Liver (tissue), 8 donors: ENCODE measurements at regions not wholly inside any gene's neighbourhood (a gene's known extent, or its start where the extent isn't known, plus 50 kb on each side); places are given as distances from the start of the nearest gene placed in this dataset.

Experiments used
- DNase-seq: peaks from one replicate; pipeline ENCODE4 v3.0.0-alpha.2; 2017; ENCODE audit warnings: low spot score
- H3K27ac ChIP-seq, 2 donors: one replicate each; pipeline ENCODE4 v1.7.0; 2013; ENCODE audit warnings: inconsistent platforms in 2 of 2, low read length in 2 of 2, control low read depth in 1 of 2, low read depth in 1 of 2, mild to moderate bottlenecking in 1 of 2
- H3K27me3 ChIP-seq, 4 donors: one replicate each; pipeline versions ENCODE4 v1.6.1 to v1.7.0; 2013; ENCODE audit warnings: low read length in 3 of 4, inconsistent platforms in 1 of 4, mild to moderate bottlenecking in 1 of 4, moderate library complexity in 1 of 4; ENCODE audit not compliant: control insufficient read depth in 4 of 4, insufficient read depth in 4 of 4
- H3K36me3 ChIP-seq, 4 donors: one replicate each; pipeline versions ENCODE4 v1.6.1 to v1.7.0; 2013; ENCODE audit warnings: low read length in 3 of 4, mild to moderate bottlenecking in 3 of 4, low read depth in 1 of 4, moderate library complexity in 1 of 4; ENCODE audit not compliant: control insufficient read depth in 4 of 4, insufficient read depth in 3 of 4
- H3K4me1 ChIP-seq, 4 donors: one replicate each; pipeline versions ENCODE4 v1.6.1 to v1.7.0; 2013; ENCODE audit warnings: low read length in 3 of 4, mild to moderate bottlenecking in 3 of 4, moderate library complexity in 1 of 4; ENCODE audit not compliant: control insufficient read depth in 4 of 4, insufficient read depth in 4 of 4
- H3K4me3 ChIP-seq, 3 donors: one replicate each; pipeline versions ENCODE4 v1.6.1 to v1.7.0; 2013; ENCODE audit warnings: low read length in 3 of 3, control low read depth in 1 of 3, low read depth in 1 of 3, mild to moderate bottlenecking in 1 of 3
- H3K9ac ChIP-seq, 2 donors: one replicate each; pipeline ENCODE4 v1.7.0; 2013; ENCODE audit warnings: low read length in 2 of 2, mild to moderate bottlenecking in 2 of 2, moderate library complexity in 2 of 2, control low read depth in 1 of 2, low read depth in 1 of 2
- H3K9me3 ChIP-seq, 4 donors: one replicate each; pipeline versions ENCODE4 v1.6.1 to v1.7.0; 2013; ENCODE audit warnings: low read length in 3 of 4; ENCODE audit not compliant: control insufficient read depth in 4 of 4
- CTCF ChIP-seq: fragments of 150-350 bp; IDR thresholded peaks from 2 replicates; pipeline ENCODE4 v1.5.1; 2017; ENCODE audit warnings: improper control_type of control experiment, low read depth, low read length; ENCODE audit not compliant: missing input control
- EGR1 ChIP-seq, 2 donors: IDR thresholded peaks; 2 replicates each; pipeline ENCODE4 v1.6.1; 2016 to 2018; ENCODE audit warnings: antibody characterized with exemption in 2 of 2, low read depth in 2 of 2
- FOXA1 ChIP-seq: IDR thresholded peaks from 2 replicates; pipeline ENCODE4 v1.6.1; 2016; ENCODE audit warnings: antibody characterized with exemption
- FOXA2 ChIP-seq: IDR thresholded peaks from 2 replicates; pipeline ENCODE4 v1.6.1; 2016; ENCODE audit warnings: antibody characterized with exemption
- GABPA ChIP-seq, 2 donors: IDR thresholded peaks in 1 of 2; conservative IDR thresholded peaks in 1 of 2; 2 replicates each; pipeline ENCODE4 v1.6.1; 2016; ENCODE audit warnings: antibody characterized with exemption in 2 of 2, mild to moderate bottlenecking in 1 of 2, moderate library complexity in 1 of 2
- HNF4A ChIP-seq, 2 donors: conservative IDR thresholded peaks; 2 replicates each; pipeline ENCODE4 v1.6.1; 2016; ENCODE audit warnings: antibody characterized with exemption in 2 of 2, mild to moderate bottlenecking in 2 of 2
- JUND ChIP-seq, 2 donors: IDR thresholded peaks; 2 replicates each; pipeline ENCODE4 v1.6.1; 2016; ENCODE audit warnings: antibody characterized with exemption in 2 of 2
- MAX ChIP-seq: IDR thresholded peaks from 2 replicates; pipeline ENCODE4 v1.6.1; 2016; ENCODE audit warnings: antibody characterized with exemption
- NR2F2 ChIP-seq: IDR thresholded peaks from 2 replicates; pipeline ENCODE4 v1.6.1; 2016; ENCODE audit warnings: antibody characterized with exemption
- RAD21 ChIP-seq, 2 donors: IDR thresholded peaks; 2 replicates each; pipeline ENCODE4 v1.6.1; 2016; ENCODE audit warnings: antibody characterized with exemption in 2 of 2, mild to moderate bottlenecking in 2 of 2
- REST ChIP-seq: IDR thresholded peaks from 2 replicates; pipeline ENCODE4 v1.6.1; 2016; ENCODE audit warnings: antibody characterized with exemption, mild to moderate bottlenecking
- RXRA ChIP-seq, 2 donors: IDR thresholded peaks; 2 replicates each; pipeline ENCODE4 v1.6.1; 2017 to 2018; ENCODE audit warnings: antibody characterized with exemption in 2 of 2, mild to moderate bottlenecking in 1 of 2
- SP1 ChIP-seq: IDR thresholded peaks from 2 replicates; pipeline ENCODE4 v1.6.1; 2018; ENCODE audit warnings: antibody characterized with exemption, mild to moderate bottlenecking
- TAF1 ChIP-seq: conservative IDR thresholded peaks from 2 replicates; pipeline ENCODE4 v1.6.1; 2016; ENCODE audit warnings: antibody characterized with exemption, mild to moderate bottlenecking
- YY1 ChIP-seq: IDR thresholded peaks from 2 replicates; pipeline ENCODE4 v1.6.1; 2016; ENCODE audit warnings: antibody characterized with exemption, mild to moderate bottlenecking
- ZBTB33 ChIP-seq: IDR thresholded peaks from 2 replicates; pipeline ENCODE4 v1.6.1; 2016; ENCODE audit warnings: antibody characterized with exemption
- WGBS: extraction: QIAGEN DNeasy Blood & Tissue Kit; methylation state at CpG from one replicate; pipeline ENCODE4 v1.1.7; 2013; 5-methylcytosine and 5-hydroxymethylcytosine counted together
- donor health status: healthy.
- donor health status: healthy.
- donor health status: healthy.
- donor health status: healthy.
- donor health status: healthy.

GRCh38 chr2:56515399-56515798 is 331.6 kb downstream of the CCDC85A start:
- H3K4me3 ChIP-seq: no peak overlapping the region
- DNase-seq: no peak
- H3K27me3 ChIP-seq: no peaks in the 10 kb centered on the region
- TF ChIP-seq RAD21 (IDR thresholded peaks at IDR 0.05) (no peak), FOXA2 (no peak), GABPA (IDR thresholded peaks at IDR 0.05 in 1 of 2, conservative IDR thresholded peaks at IDR 0.05 in 1 of 2) (no peak), SP1 (no peak), FOXA1 (no peak), TAF1 (no peak), NR2F2 (no peak), MAX (no peak)
- no peaks in the 10 kb centered on the region for H3K4me1 ChIP-seq
- H3K9ac ChIP-seq: no peak overlapping the region
- H3K36me3 ChIP-seq: no peaks in the 10 kb centered on the region
- H3K27ac ChIP-seq: no peak overlapping the region
- no peaks in the 10 kb centered on the region for H3K9me3 ChIP-seq

- H3K27me3 ChIP-seq: no peaks in the 10 kb centered on the region
- H3K4me1 ChIP-seq: peaks cover 0 to 9% (median 1%) of the 10 kb centered on the region in 4 donors
- TF ChIP-seq EGR1 (IDR thresholded peaks at IDR 0.05; ENCODE audit: low read depth in 2 of 2): no peak
- no peak for TF ChIP-seq HNF4A (conservative IDR thresholded peaks at IDR 0.05)
- TF ChIP-seq NR2F2: no peak
- no peak for TF ChIP-seq RXRA (IDR thresholded peaks at IDR 0.05)
- no peak for TF ChIP-seq REST
- TF ChIP-seq TAF1: no peak
- no peak for TF ChIP-seq FOXA2
- TF ChIP-seq YY1: no peak
- no peak for TF ChIP-seq MAX
- no peak overlapping the region for H3K27ac ChIP-seq
- H3K9ac ChIP-seq: no peak overlapping the region
- 86% methylated on average over 1 of the region's 1 CpG for WGBS
- H3K36me3 ChIP-seq: no peaks in the 10 kb centered on the region
- DNase-seq: no peak
- H3K4me3 ChIP-seq: no peak overlapping the region
- no peaks in the 10 kb centered on the region for H3K9me3 ChIP-seq
Measured at GRCh38 chr2:56519806-56520205, 336.0 kb downstream of the CCDC85A start.

- Histone ChIP-seq H3K4me3 (no peak overlapping the region), H3K27ac (peak overlapping the region; percentile 57 to 65)
- WGBS: 17% methylated on average over 5 of the region's 5 CpGs
- TF ChIP-seq FOXA1 (no peak), YY1 (peak; percentile 88), MAX (peak; percentile 51), TAF1 (no peak), SP1 (peak; percentile 76), GABPA (IDR thresholded peaks at IDR 0.05 in 1 of 2, conservative IDR thresholded peaks at IDR 0.05 in 1 of 2) (no peak), NR2F2 (no peak), CTCF (no peak), EGR1 (IDR thresholded peaks at IDR 0.05; ENCODE audit: low read depth in 2 of 2) (no peak), ZBTB33 (peak; percentile 41), RAD21 (IDR thresholded peaks at IDR 0.05) (peak; percentile 45 to 57), HNF4A (conservative IDR thresholded peaks at IDR 0.05) (peak; percentile 72 to 76), JUND (IDR thresholded peaks at IDR 0.05) (peak in 1 of 2 donors; percentile 40), RXRA (IDR thresholded peaks at IDR 0.05) (peak; percentile 26 to 59), FOXA2 (no peak)
Measured at GRCh38 chr2:56522605-56523089, 338.9 kb downstream of the CCDC85A start.

More at GRCh38 chr2:56522605-56523089, 338.9 kb downstream of the CCDC85A start:
- Histone ChIP-seq H3K4me1 (peaks cover 0 to 9% (median 1%) of the 10 kb centered on the region in 4 donors), H3K27me3 (no peaks in the 10 kb centered on the region), H3K9me3 (no peaks in the 10 kb centered on the region), H3K9ac (no peak overlapping the region), H3K36me3 (no peaks in the 10 kb centered on the region)
- no peak for DNase-seq
